ENCODE measurements at regions not wholly inside any gene's neighbourhood (a gene's known extent, or its start where the extent isn't known, plus 50 kb on each side); places are given as distances from the start of the nearest gene placed in this dataset.

- no peak for TF ChIP-seq CEBPB (IDR thresholded peaks at IDR 0.05)
- TF ChIP-seq USF1 (IDR thresholded peaks at IDR 0.05) = no peak
- TF ChIP-seq REST (IDR thresholded peaks at IDR 0.05; ENCODE audit: low read depth) = no peak
- TF ChIP-seq TAF1 (IDR thresholded peaks at IDR 0.05; ENCODE audit: low read depth) = no peak
- TF ChIP-seq CREB1 (IDR thresholded peaks at IDR 0.05; ENCODE audit: low read depth) = no peak
- no peak for TF ChIP-seq RAD21 (IDR thresholded peaks at IDR 0.05; ENCODE audit: low read depth)
These were observed 83.4 kb upstream of the SNTG2 start for GRCh38 chr2:867296-867695.
